ENCODE measurements at regions not wholly inside any gene's neighbourhood (a gene's known extent, or its start where the extent isn't known, plus 50 kb on each side); places are given as distances from the start of the nearest gene placed in this dataset.

DNA sequence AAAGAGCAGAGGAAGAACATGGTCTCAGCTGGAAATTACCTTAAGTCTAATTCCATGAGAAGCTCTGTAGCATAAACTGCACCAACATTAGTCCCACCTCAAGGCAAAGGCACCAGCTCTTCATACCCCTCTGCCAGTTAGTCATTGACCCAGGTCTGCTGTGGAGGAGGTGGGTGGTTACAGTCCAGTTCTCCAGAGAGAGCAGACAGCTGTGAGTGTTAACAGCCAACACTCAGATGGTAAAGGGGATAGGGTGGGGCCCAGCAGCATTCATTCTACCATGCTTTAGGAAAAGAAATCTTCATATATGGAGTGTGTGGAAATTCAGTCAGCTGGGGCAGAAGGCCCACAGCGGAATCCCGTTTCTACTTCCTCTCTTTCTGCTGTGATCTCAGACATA is 159.7 kb upstream of the FBXO11 start:
- intact Hi-C loops (cut with micrococcal nuclease; ENCODE audit: unreplicated experiment) = no loop called here
- no peak for TF ChIP-seq ZNF180 (CRISPR knock-in tag; IDR thresholded peaks at IDR 0.05; ENCODE audit: borderline replicate concordance, low read depth)
- no peak for TF ChIP-seq RFXAP (CRISPR knock-in tag; IDR thresholded peaks at IDR 0.05; ENCODE audit: borderline replicate concordance)
- TF ChIP-seq, protein P1, sequence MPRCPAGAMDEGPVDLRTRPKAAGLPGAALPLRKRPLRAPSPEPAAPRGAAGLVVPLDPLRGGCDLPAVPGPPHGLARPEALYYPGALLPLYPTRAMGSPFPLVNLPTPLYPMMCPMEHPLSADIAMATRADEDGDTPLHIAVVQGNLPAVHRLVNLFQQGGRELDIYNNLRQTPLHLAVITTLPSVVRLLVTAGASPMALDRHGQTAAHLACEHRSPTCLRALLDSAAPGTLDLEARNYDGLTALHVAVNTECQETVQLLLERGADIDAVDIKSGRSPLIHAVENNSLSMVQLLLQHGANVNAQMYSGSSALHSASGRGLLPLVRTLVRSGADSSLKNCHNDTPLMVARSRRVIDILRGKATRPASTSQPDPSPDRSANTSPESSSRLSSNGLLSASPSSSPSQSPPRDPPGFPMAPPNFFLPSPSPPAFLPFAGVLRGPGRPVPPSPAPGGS (CRISPR knock-in tag; IDR thresholded peaks at IDR 0.05) = no peak
- TF ChIP-seq ZNF841 (CRISPR knock-in tag; IDR thresholded peaks at IDR 0.05; ENCODE audit: borderline replicate concordance) = no peak
- TF ChIP-seq, protein P2, sequence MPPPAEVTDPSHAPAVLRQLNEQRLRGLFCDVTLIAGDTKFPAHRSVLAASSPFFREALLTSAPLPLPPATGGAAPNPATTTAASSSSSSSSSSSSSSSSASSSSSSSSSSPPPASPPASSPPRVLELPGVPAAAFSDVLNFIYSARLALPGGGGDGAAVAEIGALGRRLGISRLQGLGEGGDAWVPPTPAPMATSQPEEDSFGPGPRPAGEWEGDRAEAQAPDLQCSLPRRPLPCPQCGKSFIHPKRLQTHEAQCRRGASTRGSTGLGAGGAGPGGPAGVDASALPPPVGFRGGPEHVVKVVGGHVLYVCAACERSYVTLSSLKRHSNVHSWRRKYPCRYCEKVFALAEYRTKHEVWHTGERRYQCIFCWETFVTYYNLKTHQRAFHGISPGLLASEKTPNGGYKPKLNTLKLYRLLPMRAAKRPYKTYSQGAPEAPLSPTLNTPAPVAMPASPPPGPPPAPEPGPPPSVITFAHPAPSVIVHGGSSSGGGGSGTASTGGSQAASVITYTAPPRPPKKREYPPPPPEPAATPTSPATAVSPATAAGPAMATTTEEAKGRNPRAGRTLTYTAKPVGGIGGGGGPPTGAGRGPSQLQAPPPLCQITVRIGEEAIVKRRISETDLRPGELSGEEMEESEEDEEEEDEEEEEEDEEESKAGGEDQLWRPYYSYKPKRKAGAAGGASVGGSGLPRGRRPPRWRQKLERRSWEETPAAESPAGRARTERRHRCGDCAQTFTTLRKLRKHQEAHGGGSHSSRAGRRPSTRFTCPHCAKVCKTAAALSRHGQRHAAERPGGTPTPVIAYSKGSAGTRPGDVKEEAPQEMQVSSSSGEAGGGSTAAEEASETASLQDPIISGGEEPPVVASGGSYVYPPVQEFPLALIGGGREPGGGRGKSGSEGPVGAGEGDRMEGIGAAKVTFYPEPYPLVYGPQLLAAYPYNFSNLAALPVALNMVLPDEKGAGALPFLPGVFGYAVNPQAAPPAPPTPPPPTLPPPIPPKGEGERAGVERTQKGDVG (CRISPR knock-in tag; IDR thresholded peaks at IDR 0.05; ENCODE audit: borderline replicate concordance) = no peak
- no peak for TF ChIP-seq HNRNPLL (IDR thresholded peaks at IDR 0.05; ENCODE audit: low read depth, low read length, poor library complexity, severe bottlenecking)
- TF ChIP-seq ZNF546 (CRISPR knock-in tag; conservative IDR thresholded peaks at IDR 0.05) = no peak
- no peak for TF ChIP-seq ZNF660 (CRISPR knock-in tag; IDR thresholded peaks at IDR 0.05; ENCODE audit: borderline replicate concordance, low read depth)
- TF ChIP-seq, protein P3, sequence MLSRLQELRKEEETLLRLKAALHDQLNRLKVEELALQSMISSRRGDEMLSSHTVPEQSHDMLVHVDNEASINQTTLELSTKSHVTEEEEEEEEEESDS (CRISPR knock-in tag; IDR thresholded peaks at IDR 0.05; ENCODE audit: borderline replicate concordance) = no peak
- TF ChIP-seq ERF (CRISPR knock-in tag; IDR thresholded peaks at IDR 0.05) = no peak
- TF ChIP-seq, protein P4, sequence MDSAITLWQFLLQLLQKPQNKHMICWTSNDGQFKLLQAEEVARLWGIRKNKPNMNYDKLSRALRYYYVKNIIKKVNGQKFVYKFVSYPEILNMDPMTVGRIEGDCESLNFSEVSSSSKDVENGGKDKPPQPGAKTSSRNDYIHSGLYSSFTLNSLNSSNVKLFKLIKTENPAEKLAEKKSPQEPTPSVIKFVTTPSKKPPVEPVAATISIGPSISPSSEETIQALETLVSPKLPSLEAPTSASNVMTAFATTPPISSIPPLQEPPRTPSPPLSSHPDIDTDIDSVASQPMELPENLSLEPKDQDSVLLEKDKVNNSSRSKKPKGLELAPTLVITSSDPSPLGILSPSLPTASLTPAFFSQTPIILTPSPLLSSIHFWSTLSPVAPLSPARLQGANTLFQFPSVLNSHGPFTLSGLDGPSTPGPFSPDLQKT (CRISPR knock-in tag; IDR thresholded peaks at IDR 0.05; ENCODE audit: borderline replicate concordance) = no peak
- no peak overlapping the region for H3K27ac ChIP-seq (ENCODE audit: extremely low read length, insufficient read depth, low read length)
- no peaks in the 10 kb centered on the region for H3K79me2 ChIP-seq (ENCODE audit: insufficient read depth, low read length)
- FAIRE-seq = no peak
- H4K20me1 ChIP-seq (ENCODE audit: insufficient read depth, low read length) = no peaks in the 10 kb centered on the region
- H3K9me3 ChIP-seq (ENCODE audit: low read length) = no peaks in the 10 kb centered on the region
- BruUV-seq (replicated peaks) = no TSS peak
- DNase-seq (ENCODE audit: low spot score) = no peak
- H2AFZ ChIP-seq (ENCODE audit: low read length) = no peak overlapping the region
- H3K4me3 ChIP-seq (replicated peaks in 1 of 3; ENCODE audit: insufficient read depth in 1 of 3, low read depth in 2 of 3, low read length in 3 of 3) = no peak overlapping the region
- in situ Hi-C loops (cut with HindIII; ENCODE audit: extremely low pct_ligation_motif_present, low pct_unique_long_range_greater_than_20kb) = no loop called here
- no peaks in the 10 kb centered on the region; a peak in 2 of 5 replicates for H3K27me3 ChIP-seq (ENCODE audit: control insufficient read depth in 1 of 2, insufficient read depth in 2 of 2, low read length in 2 of 2)
- no peak for ATAC-seq
- no peak overlapping the region for H3K9ac ChIP-seq (ENCODE audit: insufficient read depth, low read depth, low read length)
- no peaks in the 10 kb centered on the region for H3K4me1 ChIP-seq (ENCODE audit: insufficient read depth, low read length)
- H3K36me3 ChIP-seq (replicated peaks in 1 of 2; ENCODE audit: control insufficient read depth in 1 of 2, insufficient read depth in 2 of 2, low read length in 2 of 2) = no peaks in the 10 kb centered on the region
- H3K4me2 ChIP-seq (ENCODE audit: low read depth, low read length) = no peak overlapping the region
- CTCF ChIA-PET (ENCODE audit: low intra/inter-chr PET ratio, low total read pairs) = no interaction called here
- POLR2A ChIA-PET = no interaction called here
- 0% methylated on average over 2 of the region's 2 CpGs for WGBS (ENCODE audit: low lambda C conversion rate)
